ENCODE measurements at regions not wholly inside any gene's neighbourhood (a gene's known extent, or its start where the extent isn't known, plus 50 kb on each side); places are given as distances from the start of the nearest gene placed in this dataset.

- Histone ChIP-seq H3K9ac (ENCODE audit: low read length) (no peak overlapping the region), H4K20me1 (ENCODE audit: insufficient read depth, low read length) (no peaks in the 10 kb centered on the region), H3K9me3 (ENCODE audit: low read length) (no peaks in the 10 kb centered on the region), H3K27ac (ENCODE audit: low read depth, low read length, poor library complexity, severe bottlenecking) (no peak overlapping the region), H3K4me3 (ENCODE audit: low read depth, low read length, poor library complexity, severe bottlenecking) (no peak overlapping the region), H3K4me2 (ENCODE audit: low read length) (no peak overlapping the region), H2AFZ (ENCODE audit: low read length) (no peak overlapping the region), H3K9me2 (ENCODE audit: low read depth, low read length) (no peaks in the 10 kb centered on the region), H3K36me3 (ENCODE audit: insufficient read depth, low read length) (no peaks in the 10 kb centered on the region), H3K79me2 (ENCODE audit: insufficient read depth, low read length) (no peaks in the 10 kb centered on the region), H3K4me1 (ENCODE audit: insufficient read depth, low read length, severe bottlenecking) (no peaks in the 10 kb centered on the region), H3F3A (ENCODE audit: insufficient read depth, low read length) (no peaks in the 10 kb centered on the region), H3K27me3 (ENCODE audit: insufficient read depth, low read length) (no peaks in the 10 kb centered on the region)
- TF ChIP-seq EZH2 (IDR thresholded peaks at IDR 0.05; ENCODE audit: borderline replicate concordance, low read length) (no peak), CTCF (IDR thresholded peaks at IDR 0.05; ENCODE audit: low read length) (no peak)
These were observed 520.0 kb downstream of the TXNL1 start for GRCh38 chr18:56118422-56118821.

- no peak overlapping the region for H2AFZ ChIP-seq (ENCODE audit: low read length)
- no peaks in the 10 kb centered on the region for H4K20me1 ChIP-seq (ENCODE audit: insufficient read depth, low read length)
- H3K9ac ChIP-seq (ENCODE audit: low read length) = no peak overlapping the region
- H3K36me3 ChIP-seq (ENCODE audit: insufficient read depth, low read length) = no peaks in the 10 kb centered on the region
- H3K27ac ChIP-seq (ENCODE audit: low read depth, low read length, poor library complexity, severe bottlenecking) = no peak overlapping the region
- H3K4me3 ChIP-seq (ENCODE audit: low read depth, low read length, poor library complexity, severe bottlenecking) = no peak overlapping the region
- no peaks in the 10 kb centered on the region for H3K4me1 ChIP-seq (ENCODE audit: insufficient read depth, low read length, severe bottlenecking)
- no peaks in the 10 kb centered on the region for H3F3A ChIP-seq (ENCODE audit: insufficient read depth, low read length)
- H3K4me2 ChIP-seq (ENCODE audit: low read length) = no peak overlapping the region
- no peaks in the 10 kb centered on the region for H3K9me3 ChIP-seq (ENCODE audit: low read length)
- no peaks in the 10 kb centered on the region for H3K9me2 ChIP-seq (ENCODE audit: low read depth, low read length)
- no peaks in the 10 kb centered on the region for H3K79me2 ChIP-seq (ENCODE audit: insufficient read depth, low read length)
- TF ChIP-seq EZH2 (IDR thresholded peaks at IDR 0.05; ENCODE audit: borderline replicate concordance, low read length) = no peak
- TF ChIP-seq CTCF (IDR thresholded peaks at IDR 0.05; ENCODE audit: low read length) = no peak
- no peaks in the 10 kb centered on the region for H3K27me3 ChIP-seq (ENCODE audit: insufficient read depth, low read length)
These were observed 523.0 kb downstream of the TXNL1 start for GRCh38 chr18:56115071-56116015.

- Histone ChIP-seq H3K4me2 (ENCODE audit: low read length) (no peak overlapping the region), H3K4me1 (ENCODE audit: insufficient read depth, low read length, severe bottlenecking) (no peaks in the 10 kb centered on the region), H3K27ac (ENCODE audit: low read depth, low read length, poor library complexity, severe bottlenecking) (no peak overlapping the region), H3K9ac (ENCODE audit: low read length) (no peak overlapping the region), H3K9me3 (ENCODE audit: low read length) (no peaks in the 10 kb centered on the region), H3F3A (ENCODE audit: insufficient read depth, low read length) (no peaks in the 10 kb centered on the region), H3K79me2 (ENCODE audit: insufficient read depth, low read length) (no peaks in the 10 kb centered on the region), H3K36me3 (ENCODE audit: insufficient read depth, low read length) (no peaks in the 10 kb centered on the region), H4K20me1 (ENCODE audit: insufficient read depth, low read length) (no peaks in the 10 kb centered on the region), H3K4me3 (ENCODE audit: low read depth, low read length, poor library complexity, severe bottlenecking) (no peak overlapping the region), H2AFZ (ENCODE audit: low read length) (no peak overlapping the region), H3K9me2 (ENCODE audit: low read depth, low read length) (no peaks in the 10 kb centered on the region), H3K27me3 (ENCODE audit: insufficient read depth, low read length) (no peaks in the 10 kb centered on the region)
- TF ChIP-seq CTCF (IDR thresholded peaks at IDR 0.05; ENCODE audit: low read length) = no peak
- TF ChIP-seq EZH2 (IDR thresholded peaks at IDR 0.05; ENCODE audit: borderline replicate concordance, low read length) = no peak
These were observed 525.0 kb upstream of the TCF4 start for GRCh38 chr18:56112984-56113383.

Data from OCI-LY1 (cell line).